ENCODE measurements at regions not wholly inside any gene's neighbourhood (a gene's known extent, or its start where the extent isn't known, plus 50 kb on each side); places are given as distances from the start of the nearest gene placed in this dataset.

GRCh38 chr18:44048435-44048834 is 632.3 kb upstream of the SETBP1 start:
- H3K36me3 ChIP-seq (ENCODE audit: low read depth, missing control alignments), result no peaks in the 10 kb centered on the region
- 82 to 88% methylated on average over 3 of the region's 3 CpGs for WGBS, 2 donors
- no peaks in the 10 kb centered on the region for H3K27me3 ChIP-seq
- H3K27ac ChIP-seq, result no peak overlapping the region
- no peak for DNase-seq
- TF ChIP-seq POLR2A (IDR thresholded peaks at IDR 0.05), result no peak
- no peak for TF ChIP-seq CTCF (IDR thresholded peaks at IDR 0.05)
- intact Hi-C loops (cut with DNase I; ENCODE audit: low total_unique reads), result no loop called here
- no peaks in the 10 kb centered on the region for H3K4me1 ChIP-seq
- H3K4me3 ChIP-seq, result no peak overlapping the region
- no peaks in the 10 kb centered on the region for H3K9me3 ChIP-seq

GRCh38 chr18:44048846-44049245 is 631.8 kb upstream of the SETBP1 start:
- DNase-seq, result no peak
- no peaks in the 10 kb centered on the region for H3K4me1 ChIP-seq
- TF ChIP-seq POLR2A (IDR thresholded peaks at IDR 0.05), result no peak
- no peak for TF ChIP-seq CTCF (IDR thresholded peaks at IDR 0.05)
- H3K36me3 ChIP-seq (ENCODE audit: low read depth, missing control alignments), result no peaks in the 10 kb centered on the region
- H3K27me3 ChIP-seq, result no peaks in the 10 kb centered on the region
- intact Hi-C loops (cut with DNase I; ENCODE audit: low total_unique reads), result no loop called here
- no peaks in the 10 kb centered on the region for H3K9me3 ChIP-seq
- 88 to 93% methylated on average over 2 of the region's 2 CpGs for WGBS, 2 donors
- no peak overlapping the region for H3K4me3 ChIP-seq
- no peak overlapping the region for H3K27ac ChIP-seq

- Histone ChIP-seq H3K27ac (no peak overlapping the region), H3K4me3 (no peak overlapping the region), H3K4me1 (no peaks in the 10 kb centered on the region), H3K36me3 (ENCODE audit: low read depth, missing control alignments) (no peaks in the 10 kb centered on the region), H3K9me3 (no peaks in the 10 kb centered on the region), H3K27me3 (no peaks in the 10 kb centered on the region)
- WGBS, 2 donors, result 42 to 46% methylated on average over 1 of the region's 1 CpG
- TF ChIP-seq CTCF (IDR thresholded peaks at IDR 0.05) (no peak), POLR2A (IDR thresholded peaks at IDR 0.05) (no peak)
- no peak for DNase-seq
- intact Hi-C loops (cut with DNase I; ENCODE audit: low total_unique reads), result no loop called here
These were observed 629.7 kb upstream of the SETBP1 start for GRCh38 chr18:44051026-44051425.

GRCh38 chr18:44054514-44054913 is 626.2 kb upstream of the SETBP1 start:
- Histone ChIP-seq H3K27ac (no peak overlapping the region), H3K36me3 (ENCODE audit: low read depth, missing control alignments) (no peaks in the 10 kb centered on the region), H3K9me3 (no peaks in the 10 kb centered on the region), H3K4me3 (no peak overlapping the region), H3K4me1 (no peaks in the 10 kb centered on the region), H3K27me3 (no peaks in the 10 kb centered on the region)
- TF ChIP-seq POLR2A (IDR thresholded peaks at IDR 0.05), result no peak
- TF ChIP-seq CTCF (IDR thresholded peaks at IDR 0.05), result no peak
- 90 to 95% methylated on average over 1 of the region's 1 CpG for WGBS, 2 donors
- no peak for DNase-seq
- intact Hi-C loops (cut with DNase I; ENCODE audit: low total_unique reads), result no loop called here

- DNase-seq, result no peak
- Histone ChIP-seq H3K27me3 (no peaks in the 10 kb centered on the region), H3K4me1 (peaks cover 4% of the 10 kb centered on the region), H3K36me3 (ENCODE audit: low read depth, missing control alignments) (no peaks in the 10 kb centered on the region), H3K4me3 (no peak overlapping the region), H3K9me3 (no peaks in the 10 kb centered on the region), H3K27ac (no peak overlapping the region)
- TF ChIP-seq CTCF (IDR thresholded peaks at IDR 0.05) (no peak), POLR2A (IDR thresholded peaks at IDR 0.05) (no peak)
- intact Hi-C loops (cut with DNase I; ENCODE audit: low total_unique reads), result no loop called here
- WGBS, 2 donors, result 90 to 99% methylated on average over 3 of the region's 3 CpGs
These were observed 620.5 kb upstream of the SETBP1 start for GRCh38 chr18:44060197-44060596.
